ENCODE measurements at regions not wholly inside any gene's neighbourhood (a gene's known extent, or its start where the extent isn't known, plus 50 kb on each side); places are given as distances from the start of the nearest gene placed in this dataset.

DNA sequence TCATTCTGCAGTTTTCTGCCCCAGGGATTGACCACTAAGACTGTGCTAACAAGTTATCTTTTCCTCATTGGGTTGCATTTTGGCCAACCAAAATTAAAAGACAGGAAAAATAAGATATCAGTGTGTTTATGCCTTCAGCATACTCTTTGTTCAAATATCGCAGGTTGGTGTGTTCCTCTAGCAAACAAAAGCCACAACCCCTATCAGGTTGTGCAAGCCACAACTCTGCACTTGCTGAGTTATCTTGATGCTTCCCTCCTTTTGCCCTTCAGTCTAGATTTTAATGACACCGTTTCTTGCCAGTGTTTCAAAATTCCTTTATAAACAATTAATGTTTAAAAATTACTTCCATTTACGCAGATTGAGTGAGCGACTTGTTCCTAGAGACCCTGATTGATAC lies 1164.2 kb downstream of the NSUN3 start:
- Mint-ChIP-seq H3K36me3 (no peaks in the 10 kb centered on the region), H3K4me1 (no peaks in the 10 kb centered on the region), H3K27ac (no peak overlapping the region), H3K27me3 (ENCODE audit: low read depth in 3 of 3) (no peaks in the 10 kb centered on the region), H3K9me3 (peaks cover 0 to 15% (median 10%) of the 10 kb centered on the region in 7 donors), H3K4me3 (no peak overlapping the region)
- Histone ChIP-seq H3K4me2 (replicated peaks; ENCODE audit: extremely low read depth, low read length, poor library complexity, severe bottlenecking) (no peak overlapping the region), H3K79me2 (ENCODE audit: insufficient read depth, low read length) (no peaks in the 10 kb centered on the region), H3K4me3 (replicated peaks in 1 of 3; ENCODE audit: low read depth in 2 of 3, low read length in 3 of 3) (no peak overlapping the region), H3K9me3 (replicated peaks in 1 of 2; ENCODE audit: control insufficient read depth in 1 of 2, insufficient read depth in 1 of 2, low read length in 2 of 2) (peaks cover 11 to 23% of the 10 kb centered on the region in 2 donors), H3K27me3 (ENCODE audit: control insufficient read depth in 2 of 2, insufficient read depth in 2 of 2, low read length in 2 of 2) (no peaks in the 10 kb centered on the region), H4K20me1 (ENCODE audit: insufficient read depth, low read length) (no peaks in the 10 kb centered on the region), H3K9ac (ENCODE audit: insufficient read depth, low read length, poor library complexity, severe bottlenecking) (no peak overlapping the region), H3K27ac (ENCODE audit: low read depth in 1 of 2, low read length in 2 of 2) (no peak overlapping the region), H2AFZ (ENCODE audit: insufficient read depth, low read depth, low read length, poor library complexity, severe bottlenecking) (no peak overlapping the region), H3K36me3 (replicated peaks in 1 of 2; ENCODE audit: control insufficient read depth in 1 of 2, insufficient read depth in 2 of 2, low read length in 2 of 2) (no peaks in the 10 kb centered on the region), H3K4me1 (ENCODE audit: control insufficient read depth in 1 of 2, insufficient read depth in 2 of 2, low read length in 2 of 2) (no peaks in the 10 kb centered on the region)
- no peak for DNase-seq
- 80% methylated on average over 1 of the region's 4 CpGs for WGBS (ENCODE audit: insufficient coverage)
- intact Hi-C loops (cut with micrococcal nuclease): no loop called here
- TF ChIP-seq, protein P1, sequence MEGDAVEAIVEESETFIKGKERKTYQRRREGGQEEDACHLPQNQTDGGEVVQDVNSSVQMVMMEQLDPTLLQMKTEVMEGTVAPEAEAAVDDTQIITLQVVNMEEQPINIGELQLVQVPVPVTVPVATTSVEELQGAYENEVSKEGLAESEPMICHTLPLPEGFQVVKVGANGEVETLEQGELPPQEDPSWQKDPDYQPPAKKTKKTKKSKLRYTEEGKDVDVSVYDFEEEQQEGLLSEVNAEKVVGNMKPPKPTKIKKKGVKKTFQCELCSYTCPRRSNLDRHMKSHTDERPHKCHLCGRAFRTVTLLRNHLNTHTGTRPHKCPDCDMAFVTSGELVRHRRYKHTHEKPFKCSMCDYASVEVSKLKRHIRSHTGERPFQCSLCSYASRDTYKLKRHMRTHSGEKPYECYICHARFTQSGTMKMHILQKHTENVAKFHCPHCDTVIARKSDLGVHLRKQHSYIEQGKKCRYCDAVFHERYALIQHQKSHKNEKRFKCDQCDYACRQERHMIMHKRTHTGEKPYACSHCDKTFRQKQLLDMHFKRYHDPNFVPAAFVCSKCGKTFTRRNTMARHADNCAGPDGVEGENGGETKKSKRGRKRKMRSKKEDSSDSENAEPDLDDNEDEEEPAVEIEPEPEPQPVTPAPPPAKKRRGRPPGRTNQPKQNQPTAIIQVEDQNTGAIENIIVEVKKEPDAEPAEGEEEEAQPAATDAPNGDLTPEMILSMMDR (IDR thresholded peaks at IDR 0.05): no peak

DNA sequence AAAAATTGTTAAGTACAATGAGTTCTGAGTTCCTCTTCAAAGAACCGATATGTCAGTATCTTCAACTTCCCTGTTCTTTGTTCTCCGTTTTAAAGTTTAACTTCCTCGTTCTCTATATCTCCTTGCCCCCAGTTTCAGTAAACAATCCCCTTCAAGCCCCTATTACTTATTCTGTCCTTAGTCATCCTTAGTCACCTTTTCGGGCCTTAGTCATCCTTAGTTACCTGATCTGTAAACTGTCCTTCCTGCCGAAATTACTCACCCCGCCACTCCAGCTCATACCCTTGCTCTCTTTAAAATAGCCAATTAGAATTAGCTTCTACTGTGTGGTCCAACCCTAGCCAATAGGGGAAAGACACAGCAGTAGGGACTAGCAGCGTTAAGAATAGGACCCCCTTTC lies 1165.6 kb downstream of the NSUN3 start:
- no peak for DNase-seq
- H3K36me3 ChIP-seq (replicated peaks in 1 of 2; ENCODE audit: control insufficient read depth in 1 of 2, insufficient read depth in 2 of 2, low read length in 2 of 2): no peaks in the 10 kb centered on the region
- no peak overlapping the region for H2AFZ ChIP-seq (ENCODE audit: insufficient read depth, low read depth, low read length, poor library complexity, severe bottlenecking)
- 78% methylated on average over 7 of the region's 7 CpGs for WGBS (ENCODE audit: insufficient coverage)
- Mint-ChIP-seq H3K4me1 (no peaks in the 10 kb centered on the region), H3K27me3 (ENCODE audit: low read depth in 3 of 3) (no peaks in the 10 kb centered on the region), H3K4me3 (no peak overlapping the region), H3K9me3 (peaks cover 0 to 15% (median 9%) of the 10 kb centered on the region in 7 donors), H3K36me3 (no peaks in the 10 kb centered on the region), H3K27ac (no peak overlapping the region)
- H3K4me3 ChIP-seq (replicated peaks in 1 of 3; ENCODE audit: low read depth in 2 of 3, low read length in 3 of 3): no peak overlapping the region
- no peaks in the 10 kb centered on the region for H4K20me1 ChIP-seq (ENCODE audit: insufficient read depth, low read length)
- no peak overlapping the region for H3K27ac ChIP-seq (ENCODE audit: low read depth in 1 of 2, low read length in 2 of 2)
- H3K27me3 ChIP-seq (ENCODE audit: control insufficient read depth in 2 of 2, insufficient read depth in 2 of 2, low read length in 2 of 2): no peaks in the 10 kb centered on the region
- no peaks in the 10 kb centered on the region for H3K4me1 ChIP-seq (ENCODE audit: control insufficient read depth in 1 of 2, insufficient read depth in 2 of 2, low read length in 2 of 2)
- TF ChIP-seq, protein P1 (IDR thresholded peaks at IDR 0.05): no peak
- no peak overlapping the region for H3K4me2 ChIP-seq (replicated peaks; ENCODE audit: extremely low read depth, low read length, poor library complexity, severe bottlenecking)
- intact Hi-C loops (cut with micrococcal nuclease): no loop called here
- H3K79me2 ChIP-seq (ENCODE audit: insufficient read depth, low read length): no peaks in the 10 kb centered on the region
- H3K9me3 ChIP-seq (replicated peaks in 1 of 2; ENCODE audit: control insufficient read depth in 1 of 2, insufficient read depth in 1 of 2, low read length in 2 of 2): peaks cover 11 to 23% of the 10 kb centered on the region in 2 donors
- H3K9ac ChIP-seq (ENCODE audit: insufficient read depth, low read length, poor library complexity, severe bottlenecking): no peak overlapping the region

Data from CD14-positive monocyte (primary cell).